NCI-H510A (cell line): ENCODE measurements at regions not wholly inside any gene's neighbourhood (a gene's known extent, or its start where the extent isn't known, plus 50 kb on each side); places are given as distances from the start of the nearest gene placed in this dataset.

Experiments used
- DNase-seq: peaks from one replicate; lab custom pipeline; 2025; lab: John Stamatoyannopoulos, UW

DNA sequence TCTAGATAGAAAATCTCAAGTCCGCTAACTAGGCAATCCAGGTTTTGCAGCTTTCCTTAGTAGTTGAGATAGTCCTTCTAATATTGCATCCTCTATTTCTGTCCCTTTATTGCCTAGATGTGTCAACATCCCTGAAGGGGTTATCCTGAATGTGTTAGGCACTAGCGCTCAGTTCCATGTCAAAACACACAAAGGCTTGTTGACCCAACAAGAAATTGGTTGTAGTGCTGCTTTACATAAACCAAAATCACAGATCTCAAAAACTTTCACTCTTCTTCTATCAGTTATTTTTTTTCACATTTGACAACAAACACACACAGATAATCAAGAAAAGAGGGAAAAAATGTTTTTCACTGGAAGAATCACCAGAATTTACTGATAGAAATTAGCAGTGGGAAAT lies 51.4 kb upstream of the SOX2 start:
- no peak for DNase-seq

DNA sequence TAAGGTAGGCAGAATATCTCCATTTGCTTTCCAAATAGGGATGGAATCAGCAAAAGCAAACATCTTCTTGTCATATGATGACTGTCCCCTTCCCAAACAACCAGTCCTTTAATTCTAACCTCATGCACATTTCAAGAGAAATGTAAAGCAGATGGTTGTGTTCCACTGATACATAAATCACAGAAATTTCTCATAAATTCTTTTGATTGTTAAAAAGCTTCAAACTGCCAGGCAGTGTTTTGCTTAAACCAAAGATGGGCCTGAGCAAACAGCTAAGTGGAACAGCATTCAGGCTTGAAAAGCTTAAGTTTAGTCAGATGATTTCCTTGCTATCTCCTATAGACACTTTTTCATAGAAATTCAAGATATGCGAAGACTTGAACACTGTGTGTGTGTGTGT lies 74.3 kb upstream of the SOX2 start:
- no peak for DNase-seq

DNA sequence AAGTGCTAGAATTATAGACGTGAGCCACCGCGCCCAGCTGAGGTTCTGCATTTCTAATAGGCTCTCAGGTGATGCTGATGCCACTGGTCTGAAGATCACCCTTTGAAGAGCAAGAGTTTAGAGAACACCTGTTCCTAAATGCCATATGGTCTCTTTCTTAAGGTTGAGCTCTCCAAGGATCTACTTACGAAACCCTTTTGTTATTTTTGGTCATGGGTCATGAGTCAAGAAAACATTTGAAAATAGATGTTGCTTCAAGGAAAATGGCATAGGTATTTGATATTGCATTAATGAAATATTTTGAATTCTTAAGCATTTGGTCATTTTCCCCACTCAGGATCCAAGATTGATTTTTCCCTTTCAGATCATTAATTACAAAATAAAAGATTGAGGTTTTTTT lies 74.7 kb upstream of the SOX2 start:
- no peak for DNase-seq

DNA sequence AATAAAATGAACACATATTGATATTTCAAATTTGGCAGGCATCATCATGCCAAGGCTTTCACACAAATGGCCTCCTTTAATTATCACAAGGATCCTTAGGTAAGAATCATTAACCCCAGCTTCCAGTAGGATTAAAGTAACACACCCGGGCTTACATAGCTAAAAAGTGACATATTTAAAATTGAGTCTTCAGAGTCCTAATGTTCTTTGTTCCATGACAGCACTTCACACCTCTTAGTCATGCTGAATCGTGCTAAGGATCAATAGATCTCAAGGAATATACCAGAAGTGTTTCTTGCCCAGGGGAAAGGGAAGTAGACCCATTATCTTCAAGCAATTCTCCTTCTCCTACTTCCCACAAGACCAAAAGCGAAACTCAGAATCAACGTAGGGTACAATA lies 76.6 kb upstream of the SOX2 start:
- no peak for DNase-seq

DNA sequence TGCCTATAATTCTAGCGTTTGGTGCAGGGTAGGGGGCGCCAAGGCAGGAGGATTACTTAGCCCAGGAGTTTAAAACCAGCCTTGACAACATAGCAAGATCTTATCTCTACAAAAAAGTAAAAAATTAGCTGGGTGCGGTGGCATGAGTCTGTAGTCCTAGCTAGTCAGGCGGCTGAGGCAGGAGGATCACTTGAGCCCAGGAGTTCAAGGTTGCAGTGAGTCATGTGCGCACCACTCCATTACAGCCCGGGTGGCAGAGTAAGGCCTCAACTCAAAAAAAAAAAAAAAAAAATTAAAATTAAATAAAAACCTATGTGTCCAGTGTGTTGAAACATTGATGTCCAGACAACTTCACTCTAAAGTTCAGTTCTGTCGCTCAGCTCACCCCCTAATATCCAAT lies 78.2 kb upstream of the SOX2 start:
- DNase-seq = no peak

DNA sequence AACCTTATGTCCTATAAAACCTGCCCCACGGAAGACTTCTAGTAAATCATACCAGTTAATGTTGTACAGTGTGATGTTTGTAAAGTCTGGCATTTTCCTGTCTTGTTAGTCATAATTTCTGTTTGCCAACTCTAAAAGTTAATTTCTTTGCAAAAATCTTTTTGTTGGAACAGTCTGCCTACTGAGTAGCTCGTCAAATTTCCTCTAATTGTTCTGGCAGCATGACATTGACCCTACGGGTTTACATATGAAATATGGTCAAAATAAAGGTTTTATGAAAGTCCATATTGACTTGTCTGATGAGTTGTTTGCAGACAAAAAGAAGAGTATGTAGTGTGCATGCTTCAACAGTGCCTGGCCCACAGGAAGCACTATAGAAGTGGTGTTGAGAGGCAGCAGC lies 79.8 kb upstream of the SOX2 start:
- DNase-seq = no peak

DNA sequence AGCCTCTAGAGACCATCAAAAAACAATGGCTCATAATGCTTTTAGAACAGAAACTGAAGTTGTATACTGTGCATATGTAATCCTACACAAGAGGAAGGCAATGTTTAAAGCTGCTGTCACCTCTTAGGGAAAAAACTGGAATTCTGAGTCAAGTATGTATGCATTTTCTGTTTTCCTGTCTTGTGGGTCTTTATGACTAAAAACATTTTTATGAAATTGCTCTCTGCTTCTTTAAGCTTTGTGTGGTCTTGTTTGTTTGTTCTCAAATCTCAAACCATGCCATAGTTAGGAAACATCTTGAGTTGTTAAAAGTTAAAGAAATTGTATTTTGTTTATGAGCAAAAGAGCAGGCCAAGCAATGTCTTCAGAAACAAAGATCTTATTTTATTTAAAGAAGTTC lies 80.9 kb upstream of the SOX2 start:
- DNase-seq = no peak

DNA sequence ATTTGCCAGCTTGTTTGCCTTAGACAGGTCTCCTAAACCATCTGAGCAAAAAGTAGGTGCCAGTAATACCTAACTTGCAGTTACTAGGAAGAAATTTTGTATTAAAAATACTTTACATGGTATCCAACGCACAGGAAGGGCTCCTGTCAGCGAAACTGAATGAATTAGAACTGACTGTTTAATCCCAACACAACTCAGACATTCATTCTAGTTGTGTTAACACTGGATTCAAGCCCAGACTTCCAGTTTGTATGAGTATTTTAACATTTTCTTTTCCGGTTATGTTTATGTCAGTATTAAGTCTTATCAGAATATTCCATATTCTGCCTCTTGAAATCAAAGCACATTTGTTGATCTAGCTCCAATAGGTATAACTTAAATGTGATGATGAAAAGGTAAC lies 82.0 kb upstream of the SOX2 start:
- DNase-seq = no peak

DNA sequence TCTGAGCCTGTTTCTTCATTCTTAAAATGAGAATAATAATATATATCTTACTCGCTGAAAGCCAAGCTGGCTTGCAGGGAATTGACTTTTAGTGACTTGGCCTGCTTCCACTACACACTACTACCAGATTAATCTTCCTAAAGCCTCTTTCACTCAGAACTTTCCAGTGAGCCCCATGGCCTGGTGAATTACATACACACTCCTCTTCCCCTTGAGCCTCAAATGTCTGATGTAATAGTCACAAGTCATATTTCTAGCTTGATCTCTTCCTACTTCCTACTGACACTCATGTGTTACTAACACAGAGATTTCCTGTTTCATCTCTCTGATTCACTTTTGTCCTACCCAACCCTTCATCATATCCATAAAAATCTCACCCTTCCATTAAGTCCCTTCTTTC lies 82.7 kb upstream of the SOX2 start:
- no peak for DNase-seq

DNA sequence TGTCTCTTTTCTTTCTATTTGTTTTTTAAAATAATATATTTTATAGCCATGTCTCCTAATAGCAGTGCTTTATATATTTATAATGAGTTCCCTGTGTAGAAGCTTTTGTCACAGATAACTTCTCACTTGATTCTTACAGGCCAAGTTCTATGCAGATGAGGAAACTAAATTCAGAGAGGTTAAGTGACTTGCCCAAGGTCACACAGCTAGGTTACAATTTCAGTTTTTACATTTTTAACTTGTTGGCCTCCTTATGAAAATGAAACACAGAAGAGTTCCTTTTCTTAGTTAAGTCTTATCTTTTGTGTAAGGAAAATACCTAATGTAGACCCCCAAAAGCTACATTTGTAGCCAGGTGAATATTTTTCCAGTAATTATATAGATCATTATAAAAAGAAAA lies 83.3 kb upstream of the SOX2 start:
- no peak for DNase-seq

DNA sequence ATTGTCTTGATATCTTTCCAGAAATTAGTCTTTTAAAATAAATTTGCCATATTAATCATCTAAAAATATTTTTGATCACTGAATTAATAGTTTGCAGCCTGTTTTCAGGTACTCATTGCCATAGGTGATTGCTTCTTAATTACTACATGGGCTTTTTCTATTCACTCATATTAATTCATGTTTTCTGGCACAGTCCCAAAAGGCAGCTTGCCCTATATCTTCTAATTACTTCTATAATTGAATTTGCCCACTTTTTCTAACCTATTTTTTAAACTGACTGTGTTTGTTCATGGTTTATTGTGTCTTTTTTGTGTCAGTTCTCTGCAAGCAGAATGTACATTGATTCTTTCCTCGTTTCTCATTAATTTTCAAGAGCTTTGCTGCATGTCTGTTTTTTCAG lies 85.7 kb upstream of the SOX2 start:
- DNase-seq = no peak

DNA sequence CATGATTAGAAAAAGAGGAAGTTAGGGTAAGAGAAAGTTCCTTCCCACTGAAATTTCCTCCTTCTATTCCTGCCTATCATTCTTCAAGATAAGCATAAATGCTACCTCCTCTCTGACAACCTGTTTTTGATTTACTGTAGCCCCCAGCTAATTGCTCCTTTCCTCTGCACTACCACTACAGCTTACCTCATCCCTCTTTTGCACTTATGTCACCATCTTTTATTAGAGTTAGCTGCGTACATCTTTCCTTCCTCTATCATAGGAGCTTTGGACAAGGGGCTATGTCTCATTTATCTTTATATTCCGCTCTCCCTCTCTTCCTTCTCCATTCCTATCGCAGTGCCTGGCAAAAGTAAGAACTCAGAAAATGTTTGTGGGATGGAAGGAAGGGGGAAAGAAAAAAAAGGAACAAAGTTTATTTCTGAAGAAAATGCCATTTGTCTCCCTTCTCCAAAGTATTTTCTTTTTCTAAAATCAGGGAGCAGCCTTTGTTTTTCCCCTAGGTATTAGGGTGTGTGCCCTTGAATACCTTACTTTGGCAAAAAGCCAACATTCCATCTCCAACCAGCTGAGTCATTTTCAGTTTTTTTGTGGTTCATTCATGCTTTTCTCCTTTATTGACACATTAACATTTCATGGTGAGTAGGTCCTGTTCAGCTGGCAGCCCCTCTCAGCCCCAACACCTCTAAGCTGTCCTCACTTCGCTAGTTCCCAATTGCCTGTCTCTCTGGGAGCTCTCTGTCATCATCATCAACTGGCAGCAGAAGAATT lies 87.6 kb upstream of the SOX2 start:
- DNase-seq = no peak

DNA sequence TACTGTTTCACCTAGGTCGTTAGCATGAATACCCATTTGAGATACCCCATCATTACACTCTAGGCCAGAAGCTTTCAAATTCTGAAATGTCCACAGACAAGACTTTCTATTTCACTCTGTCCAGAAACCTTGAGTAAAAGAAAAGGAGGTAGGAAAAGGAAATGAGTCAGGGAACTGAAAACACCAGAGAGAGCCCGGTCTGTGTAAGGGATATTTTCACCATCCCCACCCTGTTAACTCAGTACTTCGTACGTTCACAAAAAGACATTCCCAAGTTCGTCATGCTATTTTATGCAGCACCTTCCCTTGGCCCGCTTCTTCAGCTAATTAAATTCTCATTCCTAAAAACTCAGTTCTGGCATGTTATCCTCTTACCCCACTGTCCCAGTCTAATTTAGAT lies 89.4 kb upstream of the SOX2 start:
- DNase-seq = no peak

DNA sequence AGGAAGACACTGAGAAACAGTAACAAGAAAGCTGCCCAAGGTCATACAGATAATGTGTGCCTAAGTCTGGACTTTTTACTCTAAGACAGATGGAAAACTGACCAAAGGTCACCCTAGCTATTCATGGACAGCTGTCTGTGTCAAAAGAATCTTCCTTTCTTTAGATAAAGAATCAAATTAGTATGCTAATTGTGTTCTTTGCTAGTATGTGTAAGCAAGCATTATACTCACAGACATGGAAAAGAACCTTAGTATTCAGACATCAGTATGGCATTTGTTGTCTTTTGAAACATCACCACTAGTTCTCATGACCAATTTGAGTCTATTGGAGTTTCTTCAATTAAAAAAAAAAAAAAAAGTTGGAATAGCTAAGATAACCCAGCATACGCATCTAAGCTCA lies 91.8 kb upstream of the SOX2 start:
- DNase-seq = no peak

DNA sequence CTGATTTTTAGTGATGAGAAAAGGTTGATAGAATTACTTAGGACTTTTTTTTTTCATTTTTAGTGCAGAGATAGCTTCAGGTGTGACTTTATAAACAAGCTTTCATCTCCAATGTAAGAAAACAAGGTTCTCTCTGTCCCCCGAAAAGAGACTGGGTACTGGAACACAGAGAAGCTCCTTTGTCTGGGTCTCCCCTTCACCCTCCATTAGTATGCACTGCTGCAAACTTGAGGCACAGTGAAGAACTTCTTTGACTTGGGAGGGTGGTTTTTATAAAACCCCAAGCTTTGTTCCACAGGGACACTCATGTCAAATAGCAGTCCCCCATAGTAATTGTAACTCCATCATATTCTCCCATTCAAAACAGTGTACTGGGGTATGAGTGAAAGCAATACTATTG lies 93.5 kb upstream of the SOX2 start:
- no peak for DNase-seq

DNA sequence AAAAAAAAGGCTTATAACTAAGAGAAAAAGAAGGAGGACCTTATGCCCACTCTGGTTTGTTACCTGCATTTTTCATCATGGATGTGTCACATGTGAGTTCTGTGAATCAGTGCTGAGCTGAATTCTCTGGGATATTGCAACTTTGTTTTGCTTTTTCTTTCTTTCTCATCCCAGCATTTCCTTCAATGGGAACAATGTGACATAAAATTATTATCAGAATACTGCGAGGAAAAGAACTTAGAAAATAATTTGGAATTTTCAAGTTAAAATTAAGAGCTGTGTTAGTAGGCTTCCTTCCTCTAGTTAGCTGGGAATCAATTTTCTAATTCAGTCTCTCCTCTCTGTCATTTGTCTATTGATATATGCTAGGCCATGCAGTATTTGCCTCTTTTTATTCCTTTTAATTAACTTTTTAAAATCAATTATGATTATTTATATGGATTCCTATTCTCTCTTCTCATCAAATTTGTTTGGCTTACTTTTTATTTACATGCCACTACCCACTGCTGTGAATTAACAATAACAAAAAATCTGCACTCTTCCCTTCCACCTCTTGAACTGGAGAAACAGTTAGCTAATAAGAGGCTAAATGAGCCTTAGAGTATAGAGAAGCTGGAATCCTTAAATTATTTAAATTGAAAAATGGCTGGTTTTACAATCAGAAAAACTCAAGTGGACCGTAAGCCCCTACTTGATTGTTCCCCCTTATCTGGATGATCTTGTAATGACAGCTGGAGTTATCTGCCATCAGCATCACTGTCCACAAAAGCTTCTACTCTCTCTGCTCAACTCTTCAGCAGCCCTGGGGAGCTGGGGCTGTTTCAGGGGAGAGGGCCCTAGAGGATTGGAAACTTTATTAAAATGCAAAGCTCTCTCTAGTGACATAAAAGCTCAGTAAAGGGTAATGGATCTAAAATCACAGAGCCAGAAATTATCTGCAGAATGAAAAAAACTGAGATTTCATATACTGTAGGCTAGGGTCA lies 95.3 kb upstream of the SOX2 start:
- no peak for DNase-seq

DNA sequence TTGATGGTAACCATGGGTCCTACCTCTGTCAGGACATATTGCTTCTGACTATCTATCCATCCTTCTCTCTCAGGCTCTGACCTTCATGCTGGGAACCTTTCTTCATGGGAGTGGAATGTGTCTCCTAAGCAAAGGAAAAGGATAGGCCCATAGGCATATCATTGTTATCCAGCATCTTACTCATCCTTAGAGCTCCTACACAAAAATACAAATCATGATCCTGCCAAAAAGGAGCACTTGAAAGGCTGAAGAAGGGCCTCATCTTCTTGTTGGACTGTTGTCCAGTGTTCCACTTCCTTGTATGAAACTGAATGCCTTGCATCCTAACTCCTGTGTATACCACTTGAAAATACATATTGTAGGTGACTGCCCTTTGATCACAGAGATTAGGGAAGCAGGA lies 96.1 kb upstream of the SOX2 start:
- DNase-seq = no peak

DNA sequence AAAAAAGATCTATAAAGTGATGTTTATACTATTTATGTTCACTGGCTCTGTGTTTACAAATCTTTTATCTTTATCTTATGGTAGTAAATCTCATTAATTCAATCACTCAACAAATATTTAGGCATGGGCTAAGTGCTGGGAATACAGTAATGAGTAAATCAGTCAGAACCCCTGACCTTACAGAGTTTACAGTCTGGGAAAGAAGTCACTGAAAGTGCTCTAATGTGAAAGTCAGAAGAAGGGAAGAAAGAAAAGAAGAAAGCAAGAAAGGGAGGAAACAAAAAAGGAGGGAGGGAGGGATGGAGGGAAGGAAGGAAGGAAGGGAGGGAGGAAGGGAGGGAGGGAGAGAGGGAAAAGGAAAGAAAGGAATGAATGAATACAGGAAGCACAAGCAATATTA lies 96.8 kb upstream of the SOX2 start:
- DNase-seq = no peak

DNA sequence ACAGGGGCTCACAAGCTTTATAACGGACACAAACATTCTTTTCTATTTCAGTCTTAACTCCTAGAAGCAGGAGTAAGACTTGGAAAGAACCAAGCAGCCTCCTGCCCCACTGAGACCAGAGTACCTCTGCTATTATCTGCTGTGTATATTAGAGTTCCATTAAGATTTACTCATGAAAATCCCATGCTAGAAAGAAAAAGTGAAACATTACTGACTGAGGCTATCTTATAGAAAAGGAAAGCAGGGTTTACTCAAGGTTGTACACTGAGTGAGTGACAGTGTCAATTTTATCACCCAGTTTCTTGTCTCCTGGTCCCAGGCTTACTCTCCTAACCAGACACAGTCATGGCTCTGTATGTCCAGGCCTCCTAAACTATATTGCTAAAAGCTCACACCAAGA lies 97.9 kb upstream of the SOX2 start:
- no peak for DNase-seq

DNA sequence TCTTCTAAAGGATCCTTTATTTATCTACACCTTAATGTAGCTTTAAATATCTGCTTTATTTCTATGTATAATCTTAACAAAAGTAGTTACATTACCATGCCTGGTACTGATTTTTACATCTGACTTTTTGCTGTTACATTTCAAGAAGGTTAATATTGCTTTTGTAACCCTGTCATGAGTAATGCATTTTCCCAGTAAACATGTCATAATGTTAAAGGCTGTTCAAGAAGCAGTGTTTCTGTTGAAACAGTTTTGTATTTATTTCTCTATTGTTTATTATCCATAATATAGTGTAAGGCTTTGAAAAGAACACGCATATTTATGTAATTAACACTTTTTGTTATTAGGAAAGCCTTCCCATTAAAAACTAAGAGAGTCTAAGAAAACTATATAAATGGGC lies 98.5 kb upstream of the SOX2 start:
- DNase-seq = no peak

DNA sequence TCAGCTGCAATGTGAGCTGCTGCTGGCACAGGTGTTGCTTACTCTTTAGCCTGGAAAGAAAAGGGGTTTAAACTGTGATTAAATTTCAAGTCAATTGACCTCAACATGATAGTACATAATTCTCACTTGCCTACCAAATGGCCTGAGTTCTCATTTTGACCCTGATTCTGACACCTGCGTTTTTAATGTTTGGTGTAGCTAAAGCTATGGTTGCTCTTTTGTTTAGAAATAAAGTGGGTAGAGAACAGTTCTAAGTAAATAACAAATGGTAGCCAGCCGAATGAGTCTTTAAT lies 100.8 kb upstream of the SOX2 start:
- no peak for DNase-seq

DNA sequence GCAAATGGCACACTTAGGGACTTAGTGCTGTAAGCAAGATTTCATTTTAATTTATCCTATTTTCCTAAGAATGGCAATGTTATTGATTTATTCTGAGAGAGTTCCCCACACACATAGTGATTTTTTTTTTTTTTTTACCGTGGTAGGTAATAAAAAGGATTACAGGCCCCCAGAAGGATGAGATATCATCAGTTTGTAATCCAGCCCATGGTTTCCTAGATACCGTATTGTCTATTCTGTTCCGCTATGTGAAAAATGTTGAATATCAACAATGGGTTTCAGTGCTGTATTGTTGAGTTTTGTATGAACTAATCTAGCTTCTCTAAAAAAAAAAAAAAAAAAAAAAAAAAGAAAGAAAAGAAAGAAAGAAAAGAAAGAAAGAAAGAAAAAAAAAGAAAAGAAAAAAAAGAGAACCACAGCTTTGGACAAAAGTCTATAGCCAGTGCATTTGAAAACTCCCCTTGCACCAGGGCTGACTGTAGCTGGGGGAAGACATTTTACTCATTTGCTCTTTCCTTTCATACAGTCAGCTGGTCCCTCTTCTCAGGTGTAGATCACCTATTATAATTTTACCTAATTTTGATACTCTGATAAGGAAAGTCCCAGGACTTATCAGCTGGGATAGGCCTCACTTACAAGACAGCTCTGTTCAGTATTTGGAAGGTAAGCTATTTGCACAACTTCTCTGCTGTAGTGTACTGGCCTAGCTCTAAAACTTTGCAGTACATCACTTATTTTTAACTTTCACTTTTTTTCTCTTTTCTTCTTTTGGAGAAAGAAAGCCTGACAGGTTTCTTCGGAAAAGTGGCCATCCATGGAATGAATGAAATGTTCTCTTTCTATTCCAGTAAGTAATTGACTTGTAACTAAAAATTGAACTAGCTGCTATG lies 101.4 kb upstream of the SOX2 start:
- DNase-seq = no peak
